KG1 (cell line): ENCODE measurements at regions not wholly inside any gene's neighbourhood (a gene's known extent, or its start where the extent isn't known, plus 50 kb on each side); places are given as distances from the start of the nearest gene placed in this dataset.

Source experiments
- DNase-seq: peaks from one replicate; lab custom pipeline; 2025; lab: John Stamatoyannopoulos, UW

DNA sequence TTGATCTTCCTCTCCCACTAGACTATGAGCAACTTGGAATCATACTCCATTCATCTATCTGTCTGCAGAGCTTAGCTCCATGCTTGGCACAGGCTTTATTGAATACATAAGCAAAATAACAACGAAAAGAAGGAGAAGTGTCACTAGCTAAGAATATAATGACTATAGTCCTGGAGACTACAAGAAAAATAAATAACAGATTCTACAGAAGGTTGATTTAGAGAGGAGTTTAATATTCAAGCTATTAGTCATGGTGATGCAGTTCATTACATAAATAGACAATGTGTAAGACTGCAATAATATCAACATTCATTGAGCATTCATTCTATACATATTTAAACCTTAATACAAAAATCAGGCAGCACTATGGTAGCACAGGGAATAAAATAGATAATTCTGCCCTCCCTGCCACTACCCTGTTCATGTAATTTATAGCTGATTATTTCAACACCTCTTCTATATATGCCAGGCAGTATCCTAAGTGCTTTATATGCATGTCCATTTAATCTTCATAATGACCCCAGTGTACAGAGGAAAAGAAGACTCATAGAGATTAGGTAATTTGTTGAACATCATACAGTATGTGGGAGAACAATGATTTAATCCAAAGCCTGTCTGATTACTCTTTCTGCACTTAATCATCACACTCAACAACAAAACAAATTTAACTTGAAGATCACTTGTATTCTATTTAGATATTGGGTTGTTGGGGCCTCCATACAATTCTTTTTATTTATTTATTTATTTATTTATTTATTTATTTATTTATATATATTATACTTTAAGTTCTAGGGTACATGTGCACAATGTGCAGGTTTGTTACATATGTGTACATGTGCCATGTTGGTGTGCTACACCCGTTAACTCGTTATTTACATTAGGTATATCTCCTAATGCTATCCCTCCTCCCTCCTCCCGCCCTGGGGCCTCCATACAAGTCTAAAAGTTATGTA lies 165.3 kb downstream of the RNF152 start:
- DNase-seq: no peak

- DNase-seq: no peak
Measured at GRCh38 chr18:61724532-61724931, 168.3 kb downstream of the RNF152 start.

- no peak for DNase-seq
Measured at GRCh38 chr18:61722247-61722646, 170.6 kb downstream of the RNF152 start.

DNA sequence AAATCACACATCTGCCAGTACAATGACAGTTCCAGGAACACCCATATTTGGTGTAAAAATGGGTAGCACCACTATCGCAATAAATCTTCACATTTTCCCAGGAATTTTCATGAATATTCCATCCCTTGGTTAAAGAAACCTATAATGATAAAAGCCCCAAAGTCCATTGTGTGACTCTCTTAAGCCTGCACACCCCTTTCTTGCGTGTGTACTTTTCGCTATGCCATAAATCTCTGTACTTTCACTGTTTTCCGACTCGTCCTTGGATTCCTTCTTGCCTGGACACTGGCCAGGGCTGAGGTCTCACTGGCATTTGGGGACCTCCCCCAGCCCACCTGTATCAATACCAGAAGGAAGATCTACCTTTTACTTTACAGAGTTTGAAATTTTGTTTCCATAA lies 172.3 kb downstream of the RNF152 start:
- no peak for DNase-seq

GRCh38 chr18:61719671-61720070 lies 173.1 kb downstream of the RNF152 start:
- no peak for DNase-seq

DNA sequence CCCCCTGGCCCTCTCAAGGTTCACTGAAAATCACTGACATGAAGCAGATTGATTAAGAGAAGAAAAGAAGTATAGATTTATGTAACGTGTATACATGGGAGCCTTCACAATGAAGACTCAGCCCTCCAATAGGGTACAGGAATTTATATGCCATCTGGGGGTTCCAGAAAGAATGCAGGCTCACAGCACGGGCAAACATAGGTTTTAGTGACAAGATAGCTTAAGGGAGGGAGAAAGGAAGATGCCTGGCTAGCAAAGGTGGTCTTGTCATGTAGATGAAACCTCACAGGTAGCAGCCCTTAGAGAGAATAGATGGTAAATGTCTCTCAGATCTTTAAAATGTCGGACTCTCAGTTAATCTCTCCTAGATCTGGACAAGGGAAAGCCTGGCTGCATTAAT lies 173.9 kb downstream of the RNF152 start:
- no peak for DNase-seq

- DNase-seq: no peak
Measured at GRCh38 chr18:61714421-61714820, 178.4 kb downstream of the RNF152 start.

DNA sequence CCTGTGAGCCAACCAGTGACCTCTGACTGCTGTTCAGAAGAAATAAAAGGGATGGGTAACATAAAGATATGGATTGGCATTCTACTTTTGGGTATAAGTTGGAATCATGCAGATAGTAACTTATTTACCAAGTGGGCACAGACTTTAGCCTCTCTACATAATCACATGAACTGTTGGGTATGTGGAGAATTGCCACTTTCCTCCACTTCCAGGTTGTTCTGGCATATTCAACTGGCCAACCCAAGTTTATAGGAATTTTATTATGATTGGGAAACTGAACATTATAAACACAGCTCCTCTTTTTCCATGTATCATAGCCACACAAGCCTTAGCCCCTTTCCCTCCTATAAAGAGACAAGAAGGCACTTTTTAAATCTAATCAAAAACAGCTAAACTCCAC lies 179.3 kb downstream of the RNF152 start:
- DNase-seq: no peak

DNA sequence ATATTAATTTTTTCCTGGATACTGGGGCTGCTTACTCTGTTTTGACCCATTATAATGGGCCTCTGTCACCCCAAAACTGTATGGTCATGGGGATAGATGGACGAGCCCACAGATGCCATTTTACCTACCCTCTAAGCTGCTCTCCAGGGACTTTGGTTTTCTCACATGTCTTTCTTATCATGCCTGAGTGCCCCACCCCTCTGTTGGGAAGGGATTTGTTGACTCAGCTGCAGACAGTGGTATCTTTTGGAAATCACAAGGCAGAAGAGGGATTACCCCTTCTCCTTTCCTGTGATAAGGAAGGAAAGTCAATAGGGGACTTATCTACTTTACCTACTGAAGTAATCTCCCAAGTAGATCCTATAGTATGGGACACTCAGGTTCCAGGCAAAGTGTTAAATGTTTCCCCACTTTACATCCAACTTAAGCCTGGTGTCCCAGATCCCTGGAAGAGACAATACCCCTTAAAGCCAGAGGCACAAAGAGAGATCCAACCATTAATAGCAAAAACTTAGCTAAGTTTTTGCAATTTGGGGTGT lies 182.7 kb downstream of the RNF152 start:
- no peak for DNase-seq

DNA sequence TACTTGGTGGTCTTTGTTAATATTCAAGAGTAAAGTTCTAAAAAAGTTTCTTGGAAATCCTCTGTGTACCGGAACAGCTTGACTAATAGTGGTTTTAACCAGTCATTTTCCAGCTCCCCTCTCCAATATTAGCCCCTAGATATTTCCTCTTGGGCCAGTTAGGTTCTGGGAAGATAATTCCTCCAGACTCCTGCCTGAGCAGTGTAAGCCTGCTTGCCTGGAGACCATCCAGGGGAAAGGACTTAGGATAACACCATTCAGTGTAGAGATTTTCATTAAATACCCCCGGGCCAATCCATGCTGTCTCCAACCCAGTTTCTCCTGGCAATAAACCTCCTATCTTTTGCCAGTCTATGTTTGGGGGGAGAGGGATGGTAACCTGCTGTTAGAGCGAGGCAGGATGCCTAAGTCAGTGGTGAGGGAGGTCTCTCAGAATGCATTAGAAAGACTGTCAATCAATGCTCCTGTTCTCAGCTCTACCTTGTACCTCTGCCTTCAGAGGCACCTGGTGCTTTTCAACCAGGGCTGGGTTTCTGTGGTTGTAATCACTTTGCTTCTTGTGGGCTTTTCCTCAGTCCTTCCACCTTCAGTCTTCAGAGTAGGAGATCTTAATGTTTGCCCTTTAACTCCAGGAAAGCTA lies 186.4 kb downstream of the RNF152 start:
- DNase-seq: no peak

- DNase-seq: no peak
Measured at GRCh38 chr18:61703508-61703907, 189.3 kb downstream of the RNF152 start.

DNA sequence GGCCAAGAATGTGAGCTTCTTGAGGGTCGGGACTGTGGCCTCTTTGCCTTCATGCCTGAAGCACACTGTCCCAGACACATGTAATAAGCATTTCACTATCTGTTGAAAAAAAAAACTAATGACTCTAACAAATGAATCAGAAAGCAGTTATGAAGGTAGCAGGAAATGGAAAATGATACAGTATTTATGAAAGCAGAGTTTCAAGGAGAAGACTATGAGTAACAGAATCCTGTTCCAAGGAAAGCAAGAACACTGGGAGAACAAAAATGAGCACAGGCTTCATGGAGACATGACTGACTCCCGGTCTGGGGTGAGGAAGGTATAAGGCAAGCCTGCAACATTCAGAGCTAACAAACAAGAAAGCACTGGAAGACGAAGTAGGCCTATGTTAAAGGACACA lies 190.8 kb downstream of the RNF152 start:
- DNase-seq: no peak

- DNase-seq: no peak
Measured at GRCh38 chr18:61699397-61700110, 193.3 kb downstream of the RNF152 start.

DNA sequence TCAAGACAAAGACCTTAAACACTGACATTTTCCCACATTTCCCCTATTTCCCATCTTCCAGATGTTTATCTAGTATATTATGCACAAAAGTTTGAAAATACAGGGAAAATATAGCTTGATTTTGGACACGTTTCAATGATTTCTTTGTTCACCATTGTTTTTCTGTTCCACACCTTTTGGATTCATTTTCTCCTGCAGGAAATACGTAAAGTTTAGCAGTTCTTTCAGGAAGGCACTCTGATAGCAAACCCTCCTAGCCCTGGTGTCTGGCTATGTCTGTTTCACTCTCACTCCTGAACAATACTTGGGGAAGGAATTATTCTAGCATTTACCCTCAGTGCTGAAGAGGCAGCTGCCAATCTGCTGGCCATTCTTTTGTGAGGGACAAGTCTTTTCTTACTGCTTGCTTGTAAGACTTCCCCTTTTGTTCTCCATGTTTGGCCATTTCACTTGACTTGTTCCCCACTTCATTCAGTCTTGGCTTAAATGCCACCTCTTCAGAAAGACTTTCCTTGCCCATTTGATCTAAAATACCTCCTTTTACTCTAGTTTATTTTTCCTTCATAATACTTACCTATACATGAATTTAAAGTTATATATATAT lies 195.4 kb downstream of the RNF152 start:
- DNase-seq: no peak

DNA sequence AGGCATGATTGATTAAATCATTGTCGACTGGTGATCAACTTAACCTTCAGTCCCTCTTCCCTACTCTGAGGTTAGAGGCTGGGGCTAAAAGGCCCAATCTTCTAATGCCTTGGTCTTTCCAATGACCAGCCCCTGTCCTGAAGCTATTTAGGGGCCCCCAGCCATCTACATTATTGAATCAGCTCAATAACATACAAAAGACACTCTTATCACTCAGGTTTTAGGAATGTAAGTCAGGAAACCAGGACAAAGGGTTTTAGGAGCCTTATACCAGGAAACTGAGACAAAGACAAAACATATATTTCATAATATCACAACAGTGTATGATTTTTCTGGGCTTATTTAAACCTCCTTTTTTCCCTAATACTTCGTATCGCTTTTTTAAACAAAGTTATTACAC lies 198.6 kb downstream of the RNF152 start:
- DNase-seq: no peak

GRCh38 chr18:61690418-61691138 lies 202.2 kb downstream of the RNF152 start:
- no peak for DNase-seq

GRCh38 chr18:61687317-61687716 lies 205.5 kb downstream of the RNF152 start:
- DNase-seq: no peak

GRCh38 chr18:61683856-61684255 lies 209.0 kb downstream of the RNF152 start:
- DNase-seq: no peak

- no peak for DNase-seq
Measured at GRCh38 chr18:61681065-61681464, 211.7 kb downstream of the RNF152 start.

- no peak for DNase-seq
Measured at GRCh38 chr18:61679836-61680235, 213.0 kb downstream of the RNF152 start.

DNA sequence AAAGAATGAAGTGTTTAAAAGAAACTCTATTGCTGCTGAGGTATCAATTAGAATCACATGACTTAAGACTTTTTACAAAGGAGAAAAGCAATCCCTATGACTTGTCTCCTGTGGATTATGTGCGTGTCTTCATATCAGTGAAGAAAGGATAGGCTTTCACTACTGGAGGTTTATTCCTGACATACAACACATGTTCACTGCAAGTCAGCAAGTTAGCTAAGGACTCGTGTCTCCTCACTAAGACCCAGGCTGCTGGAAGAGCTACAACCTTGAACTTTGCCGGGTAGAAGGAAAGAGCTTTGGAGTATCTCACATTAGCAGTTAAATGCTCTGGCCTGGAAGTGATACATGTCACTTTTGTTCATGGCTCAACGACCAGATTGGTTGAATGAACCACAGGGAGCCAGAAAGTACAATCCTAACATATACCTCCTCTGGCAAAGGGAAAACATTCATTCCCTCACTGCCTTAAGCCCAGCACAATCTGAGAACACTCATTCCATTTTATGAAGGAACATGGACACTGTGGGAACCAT lies 215.3 kb downstream of the RNF152 start:
- DNase-seq: no peak
